GM19468 (cell line): ENCODE measurements at regions not wholly inside any gene's neighbourhood (a gene's known extent, or its start where the extent isn't known, plus 50 kb on each side); places are given as distances from the start of the nearest gene placed in this dataset.
"Not testable (repeated sequence)": the region's sequence is repeated elsewhere in the genome, so short reads cannot be mapped to it uniquely, and the experiment has no call there.

Experiments
- ATAC-seq: cut with Tn5 transposase; IDR thresholded peaks from one replicate; pipeline ENCODE4 v1.9.1; 2021; ENCODE audit warnings: mild to moderate bottlenecking, moderate library complexity, moderate number of reproducible peaks; ENCODE audit not compliant: unreplicated experiment; ENCODE audit errors: extremely low read depth

DNA sequence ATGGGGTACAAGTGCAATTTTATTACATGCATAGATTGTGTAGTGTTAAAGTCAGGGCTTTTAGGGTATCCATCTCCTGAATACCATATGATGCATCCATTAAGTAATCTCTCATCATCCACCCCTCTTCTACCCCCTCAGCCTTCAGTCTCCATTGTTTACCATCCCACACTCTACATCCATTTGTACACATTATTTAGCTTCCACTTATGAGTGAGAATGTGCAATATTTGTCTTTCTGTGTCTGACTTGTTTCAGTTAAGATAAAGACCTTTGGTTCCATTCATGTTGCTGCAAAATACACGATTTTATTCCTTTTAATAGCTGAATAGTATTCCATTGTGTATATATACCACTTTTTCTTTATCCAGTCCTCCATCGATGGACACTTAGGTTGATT lies 222.5 kb upstream of the USP24 start:
- no peak for ATAC-seq

DNA sequence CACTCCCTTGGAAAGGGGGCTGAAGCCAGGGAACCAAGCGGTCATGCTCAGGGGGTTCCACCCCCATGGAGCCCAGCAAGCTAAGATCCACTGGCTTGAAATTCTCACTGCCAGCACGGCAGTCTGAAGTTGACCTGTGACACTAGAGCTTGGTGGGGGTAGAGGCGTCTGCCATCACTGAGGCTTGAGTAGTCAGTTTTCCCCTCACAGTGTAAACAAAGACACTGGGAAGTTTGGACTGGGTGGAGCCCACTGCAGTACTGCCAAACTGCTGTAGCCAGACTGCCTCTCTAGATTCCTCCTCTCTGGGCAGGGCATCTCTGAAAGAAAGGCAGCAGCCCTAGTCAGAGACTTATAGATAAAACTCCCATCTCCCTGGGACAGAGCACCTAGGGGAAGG lies 215.6 kb upstream of the USP24 start:
- ATAC-seq, result not testable (repeated sequence)

DNA sequence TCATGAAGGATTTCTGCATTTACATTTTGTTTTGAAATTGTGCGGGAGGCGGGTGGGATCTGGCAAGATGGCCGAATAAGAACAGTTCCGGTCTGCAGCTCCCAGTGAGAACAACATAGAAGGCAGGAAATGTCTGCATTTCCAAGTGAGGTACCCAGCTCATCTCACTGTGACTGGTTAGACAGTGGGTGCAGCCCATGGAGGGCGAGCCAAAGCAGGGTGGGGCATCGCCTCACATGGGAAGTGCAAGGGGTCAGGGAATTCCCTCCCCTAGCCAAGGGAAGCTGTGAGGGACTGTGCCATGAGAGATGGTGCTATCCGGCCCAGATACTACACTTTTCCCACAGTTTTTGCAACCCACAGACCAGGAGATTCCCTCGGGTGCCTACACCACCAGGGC lies 215.0 kb upstream of the USP24 start:
- not testable (repeated sequence) for ATAC-seq

DNA sequence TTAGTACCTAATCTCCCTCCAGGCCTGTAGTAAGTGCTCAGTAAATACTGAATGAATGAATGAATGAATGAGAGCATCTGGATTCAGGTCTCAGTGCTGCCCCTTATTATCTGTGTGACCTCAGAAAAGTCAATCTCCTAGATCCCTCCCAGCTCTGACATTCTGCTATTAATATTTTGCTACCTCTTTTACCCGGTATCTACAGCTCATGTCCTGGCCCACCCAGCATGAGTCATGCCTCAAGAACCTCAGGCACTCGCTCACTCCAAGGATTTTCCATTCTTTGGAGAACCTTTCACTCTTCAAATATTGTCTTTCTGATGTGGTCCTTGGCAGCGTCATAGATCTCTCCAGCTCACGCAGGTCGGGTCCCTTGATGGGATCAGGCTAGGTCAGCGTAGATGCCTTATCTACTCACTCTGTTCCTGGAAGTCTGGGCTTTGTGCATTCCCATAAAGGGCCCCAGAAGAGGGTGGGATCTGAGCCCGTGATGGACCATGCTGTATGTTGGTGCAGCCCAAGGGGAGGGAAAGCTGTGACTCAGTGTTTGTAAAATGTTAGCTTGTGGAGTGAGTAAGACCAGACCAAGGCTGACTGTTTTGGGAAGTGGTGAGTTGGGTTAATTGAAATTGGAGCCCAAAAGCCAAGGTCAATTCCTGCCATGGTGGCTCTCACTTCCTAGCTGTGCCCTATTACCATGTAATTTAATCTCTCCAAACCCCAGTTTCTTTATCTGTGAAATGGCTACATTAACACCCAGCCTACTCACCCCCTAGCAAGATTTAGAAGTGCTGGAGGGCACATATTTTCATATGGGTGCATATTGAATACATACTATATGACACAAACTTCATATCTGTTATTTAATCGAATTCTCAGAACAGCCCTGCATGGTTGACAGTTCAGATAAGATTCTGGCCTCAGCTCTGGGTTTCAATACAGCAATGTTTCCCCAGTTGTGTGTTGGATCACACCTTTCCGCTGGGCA lies 214.1 kb upstream of the USP24 start:
- no peak for ATAC-seq

DNA sequence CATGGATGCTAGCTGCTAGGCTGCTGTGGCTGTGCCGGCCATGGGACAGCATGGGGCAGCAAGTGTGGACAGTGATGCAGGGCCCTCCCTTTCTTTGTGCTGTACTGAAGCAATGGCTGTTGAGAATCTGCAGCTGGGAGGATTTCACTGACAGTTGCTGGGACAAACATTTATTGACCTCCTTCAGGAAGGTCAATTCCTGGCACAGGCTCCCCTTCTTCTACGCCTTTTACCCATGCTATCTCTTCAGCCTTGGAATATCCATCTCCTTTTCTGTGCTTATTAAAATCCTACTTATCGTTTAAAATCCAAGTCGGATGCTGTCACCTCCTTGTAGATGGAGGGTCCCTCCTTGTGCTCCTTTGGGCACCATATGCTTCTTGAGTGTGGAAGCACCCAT lies 213.1 kb upstream of the USP24 start:
- no peak for ATAC-seq

DNA sequence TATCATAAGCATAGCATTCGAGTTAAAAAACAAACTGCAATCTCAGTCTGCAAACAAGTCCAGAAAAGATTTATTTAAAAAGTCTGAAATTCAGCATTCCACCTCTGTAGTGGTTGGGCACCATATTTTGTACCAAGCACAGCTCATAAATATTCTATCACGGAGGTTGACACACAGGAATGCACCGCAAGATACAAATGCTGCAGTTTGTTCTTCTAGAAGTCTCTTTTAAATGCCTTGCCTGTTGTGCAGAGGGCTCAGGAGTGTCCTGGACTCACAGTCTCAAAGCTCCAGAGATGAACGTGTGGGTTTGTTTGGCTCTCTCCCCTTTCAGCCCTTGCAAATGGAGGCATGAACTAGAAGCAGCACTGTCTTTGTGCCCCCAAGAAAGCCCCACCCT lies 212.4 kb upstream of the USP24 start:
- ATAC-seq, result no peak

DNA sequence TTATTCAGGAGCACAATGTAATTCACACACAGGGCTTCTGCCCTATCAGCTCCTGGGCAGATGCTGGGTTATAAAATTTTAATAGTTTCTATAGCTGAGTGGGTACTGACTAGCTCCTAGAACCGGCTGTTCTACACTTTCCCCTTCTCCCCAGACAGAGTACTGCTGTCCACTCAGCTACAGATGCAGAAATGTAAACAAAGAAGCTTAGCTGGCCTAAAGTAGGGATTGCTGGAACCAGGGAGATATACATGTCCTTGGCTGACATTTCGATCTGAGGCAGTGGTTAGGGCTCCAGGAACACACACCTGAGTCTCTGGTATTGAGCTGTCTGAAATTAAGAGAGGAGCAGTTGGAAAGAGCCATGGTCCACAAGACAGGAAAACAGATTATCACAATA lies 211.5 kb upstream of the USP24 start:
- no peak for ATAC-seq

DNA sequence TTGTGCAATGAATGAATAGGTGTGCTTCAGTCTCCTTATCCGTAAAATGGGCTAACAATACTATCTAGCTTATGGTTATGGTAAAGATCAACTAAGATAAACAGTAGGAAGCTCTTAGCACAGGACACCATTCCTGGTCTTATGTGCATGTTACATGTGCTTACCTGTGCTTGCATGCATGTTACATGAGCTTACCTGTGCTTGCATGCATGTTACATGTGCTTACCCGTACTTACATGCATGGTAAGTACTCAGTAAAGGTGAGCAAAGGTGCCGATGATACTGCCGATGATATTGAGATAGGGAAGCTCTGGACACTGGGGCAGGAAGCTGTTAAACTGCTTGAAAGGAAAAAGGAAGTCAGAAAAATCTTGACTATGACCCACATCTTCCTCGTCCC lies 211.0 kb upstream of the USP24 start:
- ATAC-seq, result no peak

DNA sequence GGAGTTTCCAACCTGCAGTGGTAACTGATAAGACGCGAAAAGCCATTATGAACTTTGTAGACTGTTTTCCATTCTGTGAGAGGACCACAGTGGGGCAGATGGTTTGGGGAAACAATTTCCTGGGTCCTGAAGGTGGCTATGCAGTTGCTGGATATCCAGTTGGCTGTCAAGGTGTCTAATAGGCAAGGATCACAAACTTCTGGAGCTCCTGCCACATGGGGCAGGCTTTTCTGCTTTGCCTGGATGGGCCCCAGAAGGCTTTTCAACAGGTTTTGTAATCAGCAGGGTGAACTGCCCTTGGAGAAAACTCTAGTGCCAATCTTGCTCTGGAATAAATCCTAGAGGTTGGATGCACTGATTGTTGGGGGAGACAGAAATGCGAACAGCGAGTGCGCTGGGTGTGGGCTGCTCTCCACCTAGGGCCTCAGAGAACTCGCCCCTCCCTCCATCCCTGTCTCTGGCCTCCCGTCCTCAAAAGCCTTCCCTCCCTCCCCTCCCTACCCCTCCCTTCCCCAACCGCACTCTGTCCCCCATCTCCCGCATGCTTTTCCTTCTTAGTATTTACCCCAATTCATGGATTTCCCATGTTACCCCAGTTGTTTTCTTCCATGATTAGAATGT lies 210.3 kb upstream of the USP24 start:
- ATAC-seq, result no peak

DNA sequence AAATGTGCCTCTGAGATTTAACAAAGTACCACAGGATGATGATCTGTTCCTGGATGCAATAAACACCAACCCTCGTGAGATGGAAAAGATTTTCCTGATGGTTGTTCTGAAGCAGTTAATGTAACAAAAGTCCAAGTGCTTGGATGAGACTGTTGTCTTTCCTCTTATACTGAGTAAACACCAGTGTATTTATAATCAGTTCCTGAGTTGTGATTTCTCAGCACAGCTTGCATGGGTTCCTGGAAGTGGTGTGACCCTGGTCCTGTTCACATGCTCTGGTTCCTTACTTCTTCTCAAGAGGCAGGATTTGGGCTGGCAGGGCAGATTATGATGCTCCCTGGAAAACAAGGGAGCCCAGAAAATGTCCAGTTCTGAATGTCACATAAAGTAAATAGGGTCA lies 208.2 kb upstream of the USP24 start:
- no peak for ATAC-seq

DNA sequence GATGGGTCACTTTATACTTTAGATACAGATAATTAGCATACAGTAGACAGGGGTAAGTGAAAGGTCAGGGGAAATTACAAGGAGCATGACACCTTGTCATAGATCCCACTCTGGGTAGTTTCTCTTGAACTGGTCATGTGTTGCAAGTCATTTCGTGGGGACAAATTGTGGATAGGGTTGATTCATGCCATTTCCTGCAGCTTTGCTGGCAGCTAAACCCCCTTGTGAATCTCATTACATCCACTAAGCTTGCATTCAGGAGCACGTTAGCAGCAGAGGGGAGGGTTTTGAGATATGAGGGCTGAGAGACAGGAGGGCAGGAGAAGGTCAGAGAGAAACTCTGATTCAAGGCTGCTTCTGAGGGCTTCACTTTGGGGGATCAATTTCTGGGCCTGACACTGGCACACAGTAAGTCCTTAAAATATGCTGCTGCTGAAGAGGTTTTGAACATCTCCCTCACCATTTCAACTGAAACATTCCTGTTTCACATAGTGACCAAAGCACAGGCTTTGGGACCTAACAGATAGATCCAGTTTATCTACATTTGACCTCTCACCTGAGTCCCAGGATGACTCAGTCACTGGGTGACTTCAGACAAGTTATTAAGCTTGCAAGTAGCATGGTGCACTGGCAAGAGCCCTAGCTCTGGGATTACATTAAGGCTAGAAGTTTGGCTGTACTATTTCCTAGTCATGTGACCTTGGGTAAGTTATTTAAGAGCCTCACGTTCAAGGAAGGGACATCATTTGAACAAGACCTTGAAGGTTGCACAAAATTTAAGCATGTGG lies 206.0 kb upstream of the USP24 start:
- no peak for ATAC-seq

DNA sequence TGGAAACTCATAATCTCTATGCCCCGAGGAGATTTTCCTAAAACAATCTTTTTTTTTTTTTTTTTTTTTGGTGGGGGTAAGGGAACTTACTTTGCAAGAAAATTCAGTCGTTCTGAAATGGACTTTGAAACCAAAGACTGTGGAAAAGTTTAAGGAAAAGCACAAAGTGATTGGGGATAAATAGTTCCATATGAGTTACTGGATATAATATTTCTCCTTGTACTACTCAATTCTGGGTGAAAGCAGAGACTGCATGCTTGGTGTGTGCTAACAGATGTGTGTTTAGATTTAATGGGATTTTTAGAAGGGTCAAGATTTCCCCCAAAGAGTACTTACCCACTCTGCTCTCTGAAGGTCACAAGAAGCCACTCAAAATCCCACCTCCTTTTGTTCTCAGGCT lies 204.9 kb upstream of the USP24 start:
- no peak for ATAC-seq

DNA sequence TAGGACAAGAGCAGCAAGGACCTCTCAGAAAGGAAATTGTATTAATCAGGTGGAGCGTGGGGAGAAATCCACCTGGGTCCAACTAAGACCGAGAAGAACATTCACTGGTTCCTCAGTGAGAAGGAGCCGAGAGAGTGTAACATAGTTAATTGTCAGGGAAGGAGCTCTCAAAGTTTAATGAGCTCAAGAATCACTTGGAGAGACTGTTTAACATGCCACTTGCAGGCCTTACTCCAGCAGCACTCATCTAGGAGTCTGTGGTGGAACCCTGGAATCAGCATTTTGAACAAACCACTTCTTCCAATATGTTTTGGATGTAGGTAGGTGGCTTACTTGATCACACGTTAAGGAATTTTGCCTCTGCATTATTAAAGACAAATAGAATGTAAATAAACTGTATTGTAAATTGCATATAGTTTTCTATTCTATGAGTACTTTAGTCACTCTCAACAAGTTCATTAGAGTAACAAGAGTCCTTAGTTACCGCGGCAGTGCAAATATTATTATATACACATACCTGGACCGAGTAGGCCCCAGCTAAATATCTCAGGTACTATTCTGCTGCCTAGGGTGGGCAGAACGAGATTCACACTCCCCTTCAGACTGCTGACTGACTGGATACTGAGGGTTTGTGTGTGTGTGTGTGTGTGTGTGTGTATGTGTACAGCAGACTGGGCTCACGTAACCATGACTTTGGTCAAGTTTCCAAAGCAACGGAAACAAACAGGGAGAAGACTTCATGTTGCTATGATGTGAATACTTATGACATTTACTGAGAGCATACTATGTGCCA lies 203.2 kb upstream of the USP24 start:
- ATAC-seq, result no peak

DNA sequence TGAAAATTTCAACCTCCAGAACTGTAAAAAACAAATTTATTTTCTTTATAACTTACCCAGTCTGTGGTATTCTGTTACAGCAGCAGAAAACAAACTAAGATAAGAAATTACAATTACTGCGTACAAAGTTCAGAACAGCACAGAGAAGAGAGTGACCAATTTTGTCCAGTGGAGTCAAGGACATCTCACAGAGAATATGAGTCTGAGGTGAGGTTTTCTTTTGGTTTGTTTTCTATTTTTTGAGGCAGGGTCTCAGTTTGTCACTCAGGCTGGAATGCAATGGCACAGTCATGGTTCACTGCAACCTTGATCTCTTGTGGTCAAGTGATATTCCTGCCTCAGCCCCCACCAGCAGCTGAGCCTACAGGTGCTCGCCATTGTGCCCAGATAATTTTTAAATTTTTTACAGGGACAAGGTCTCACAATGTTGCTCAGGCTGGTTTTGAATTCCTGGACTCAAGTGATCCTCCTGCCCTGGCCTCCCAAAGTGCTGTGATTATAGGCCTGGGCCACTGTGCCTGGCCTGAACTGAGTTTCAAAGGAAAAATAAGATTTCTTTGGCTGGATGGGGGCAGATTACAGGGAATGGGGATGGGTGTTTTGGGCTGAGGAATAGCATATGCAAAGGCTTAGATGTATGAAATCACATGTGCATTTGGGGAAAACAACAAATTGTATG lies 201.1 kb upstream of the USP24 start:
- ATAC-seq, result no peak

DNA sequence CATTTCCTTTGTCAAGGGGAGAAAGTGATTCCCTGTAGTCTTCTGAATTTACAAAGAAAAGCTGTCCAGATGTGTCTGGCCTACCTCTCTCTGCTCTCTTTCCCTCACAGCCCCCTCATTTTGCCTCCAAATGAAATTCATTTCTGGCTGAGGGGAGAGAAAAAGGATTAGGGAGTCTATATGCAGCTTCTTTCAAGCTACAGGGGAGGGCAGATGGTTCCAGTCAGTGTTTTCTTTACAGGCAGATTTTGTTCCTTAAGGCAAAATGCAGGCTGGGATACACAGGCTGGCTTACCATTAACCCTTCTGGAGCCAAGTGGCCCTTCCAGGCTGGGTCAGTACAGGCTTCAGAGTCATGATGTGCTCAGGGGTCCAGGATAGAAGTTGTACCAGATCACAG lies 198.1 kb upstream of the USP24 start:
- no peak for ATAC-seq

DNA sequence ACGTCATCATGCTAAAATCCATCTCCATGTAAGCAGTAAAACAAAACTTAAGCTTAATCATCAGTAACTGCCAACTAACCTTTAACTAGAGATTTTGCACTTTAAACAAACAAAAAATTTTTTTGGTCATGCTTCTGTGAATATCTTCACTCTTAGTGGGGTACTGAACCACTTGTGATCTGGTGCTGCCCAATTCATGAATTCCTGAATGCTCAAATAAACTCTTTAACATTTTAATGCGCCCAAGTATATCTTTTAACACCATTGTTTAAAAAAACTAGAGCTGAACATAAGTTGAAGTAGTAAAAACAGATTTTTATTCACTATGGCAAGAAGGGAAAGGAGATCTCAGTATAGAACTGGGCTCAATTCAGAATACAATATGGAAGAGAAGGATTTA lies 196.9 kb upstream of the USP24 start:
- ATAC-seq, result no peak

DNA sequence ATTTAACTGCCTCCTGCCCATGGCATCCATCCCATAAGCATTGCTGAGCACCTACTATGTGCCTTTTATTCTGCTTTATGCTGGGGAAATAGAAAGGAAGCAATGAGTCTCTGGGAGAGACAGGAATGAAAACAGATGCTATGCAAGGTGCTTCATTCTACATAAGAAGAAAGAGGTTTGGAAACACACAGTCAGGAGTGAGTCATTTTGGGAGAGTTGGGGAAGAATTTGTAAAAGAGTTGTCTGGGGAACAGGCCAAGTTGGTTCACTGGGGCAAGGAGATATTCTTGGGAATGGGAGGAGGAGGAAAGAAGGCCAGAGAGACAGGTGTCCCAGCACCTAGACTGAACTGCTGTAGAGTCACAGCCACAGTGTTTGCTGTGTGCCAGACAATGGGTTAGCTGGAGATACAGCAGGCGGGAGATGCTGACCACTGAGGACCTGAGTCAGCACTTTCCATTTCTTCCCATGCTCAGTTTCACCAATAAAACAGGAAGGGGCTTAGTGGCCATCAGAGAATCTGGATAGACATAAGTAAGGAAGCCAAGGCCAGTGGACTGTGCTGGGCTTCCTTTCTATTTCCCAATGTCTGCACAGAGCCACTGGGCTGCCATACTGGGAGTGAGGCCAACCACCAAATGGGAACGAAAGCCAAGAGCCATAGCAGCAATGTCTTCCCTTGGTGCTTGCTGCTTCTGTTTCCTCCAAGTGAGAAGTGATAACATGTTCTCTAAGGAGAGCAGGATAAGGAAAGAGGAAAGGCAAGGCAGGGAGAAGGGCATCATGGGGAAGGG lies 187.7 kb upstream of the USP24 start:
- no peak for ATAC-seq

DNA sequence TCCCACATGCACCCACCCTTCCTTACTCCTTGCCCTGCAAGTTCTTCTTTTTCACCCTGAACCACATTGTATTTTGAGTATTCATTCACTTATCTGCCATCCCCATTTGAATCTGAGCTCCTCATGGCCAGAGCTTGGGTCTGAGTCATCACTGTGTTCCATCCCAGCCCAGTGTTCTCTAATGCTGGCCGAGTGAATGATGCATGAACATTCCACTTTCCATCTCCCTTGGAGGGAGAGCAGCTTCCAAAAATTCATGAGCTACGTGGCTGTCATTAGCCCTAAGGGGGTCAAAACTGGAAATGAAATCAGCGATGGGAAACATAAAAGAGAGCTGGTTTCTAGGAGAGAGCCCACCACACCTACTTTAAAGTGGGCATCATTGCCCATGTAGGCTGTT lies 187.0 kb upstream of the USP24 start:
- ATAC-seq, result no peak

DNA sequence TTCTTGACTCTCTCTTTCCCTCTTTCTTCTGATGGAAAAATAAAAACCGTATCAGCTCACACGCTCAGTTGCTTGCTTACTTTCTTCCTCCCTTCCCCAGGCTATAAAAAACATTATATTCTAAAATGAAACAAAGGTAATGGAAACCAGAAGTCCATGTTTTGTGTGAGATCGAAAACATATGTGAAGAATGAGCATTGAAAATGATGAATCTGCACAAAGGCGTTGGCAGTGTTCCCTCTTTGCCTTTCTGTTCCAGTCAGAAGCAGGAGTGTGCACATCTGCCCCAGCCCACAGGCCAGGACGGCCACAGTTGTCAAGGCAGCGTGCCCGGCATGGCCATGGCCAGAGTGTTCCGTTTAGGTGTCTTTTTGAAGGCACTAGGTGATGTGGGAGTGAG lies 185.3 kb upstream of the USP24 start:
- ATAC-seq, result no peak
